IMR-90 (cell line): ENCODE measurements at regions not wholly inside any gene's neighbourhood (a gene's known extent, or its start where the extent isn't known, plus 50 kb on each side); places are given as distances from the start of the nearest gene placed in this dataset.

Experiments used
- ATAC-seq: fragments of 200-7000 bp; cut with Tn5 transposase; 2 replicates; pipeline ENCODE4 v1.9.1; 2020; ENCODE audit warnings: low read depth, mild to moderate bottlenecking, moderate library complexity
- BruUV-seq: library from RNA; stranded (reverse); fragments of 400-500 nt; replicated peaks from 2 replicates; lab custom pipeline; 2021; lab: Mats Ljungman, UMichigan
- CTCF ChIA-PET: fragments of 300-600 bp; formaldehyde crosslinking; extraction: SDS; loops from one replicate; lab custom pipeline; 2021; ENCODE audit warnings: antibody characterized with exemption; lab: Yijun Ruan, JAX
- POLR2A ChIA-PET: fragments of 300-600 bp; sonication (Branson Sonifier 250); formaldehyde crosslinking; loops from one replicate; lab custom pipeline; 2022; ENCODE audit warnings: antibody characterized with exemption; ENCODE audit not compliant: unreplicated experiment; lab: Charles Lee
- DNase-seq: peaks from one replicate; pipeline ENCODE4 v3.0.0; 2013
- H2AFZ ChIP-seq: replicated peaks from 2 replicates; pipeline ENCODE3; 2013; ENCODE audit warnings: low read length, mild to moderate bottlenecking; ENCODE audit not compliant: poor library complexity
- H2AK5ac ChIP-seq: 2 replicates; pipeline ENCODE4 v1.6.1; 2013; ENCODE audit warnings: low read depth, low read length, inconsistent platforms
- H2AK9ac ChIP-seq: replicated peaks from 2 replicates; pipeline ENCODE3; 2013; ENCODE audit warnings: mild to moderate bottlenecking, low read depth, low read length, moderate library complexity; ENCODE audit not compliant: poor library complexity
- H2BK120ac ChIP-seq: 2 replicates; pipeline ENCODE4 v1.6.1; 2013; ENCODE audit warnings: low read depth, low read length, inconsistent platforms
- H2BK15ac ChIP-seq: 3 replicates; pipeline ENCODE4 v1.6.1; 2013; ENCODE audit warnings: low read depth, low read length, inconsistent platforms
- H2BK20ac ChIP-seq: 2 replicates; pipeline ENCODE4 v1.6.1; 2013; ENCODE audit warnings: low read depth, mild to moderate bottlenecking, inconsistent platforms, low read length, moderate library complexity
- H2BK5ac ChIP-seq: 2 replicates; pipeline ENCODE4 v1.6.1; 2013; ENCODE audit warnings: mild to moderate bottlenecking, low read depth, low read length, inconsistent platforms; ENCODE audit not compliant: poor library complexity, severe bottlenecking
- H3K14ac ChIP-seq: replicated peaks from 2 replicates; pipeline ENCODE4 v1.6.1; 2013; ENCODE audit warnings: low read depth, low read length, inconsistent platforms
- H3K18ac ChIP-seq: 2 replicates; pipeline ENCODE4 v1.6.1; 2013; ENCODE audit warnings: low read depth, low read length, control low read depth
- H3K23ac ChIP-seq: 2 replicates; pipeline ENCODE4 v1.6.1; 2013; ENCODE audit warnings: low read depth, low read length, inconsistent platforms
- H3K27ac ChIP-seq: 2 replicates; pipeline ENCODE4 v1.5.1; 2013; ENCODE audit warnings: mild to moderate bottlenecking, control low read depth, low read length; ENCODE audit not compliant: insufficient read depth
- H3K27me3 ChIP-seq: 2 replicates; pipeline ENCODE4 v1.6.1; 2013; ENCODE audit warnings: low read length; ENCODE audit not compliant: control insufficient read depth, insufficient read depth
- H3K36me3 ChIP-seq: 2 replicates; pipeline ENCODE4 v1.6.1; 2013; ENCODE audit warnings: low read length, mixed read lengths; ENCODE audit not compliant: control insufficient read depth, insufficient read depth
- H3K4ac ChIP-seq: 2 replicates; pipeline ENCODE4 v1.6.1; 2013; ENCODE audit warnings: low read depth, low read length, inconsistent platforms
- H3K4me1 ChIP-seq: 2 replicates; pipeline ENCODE4 v1.6.1; 2013; ENCODE audit warnings: low read length, mixed read lengths; ENCODE audit not compliant: control insufficient read depth, insufficient read depth
- H3K4me2 ChIP-seq: 2 replicates; pipeline ENCODE4 v1.6.1; 2013; ENCODE audit warnings: low read depth, mild to moderate bottlenecking, control low read depth, low read length, moderate library complexity
- H3K4me3 ChIP-seq: 2 replicates; pipeline ENCODE4 v1.5.1; 2013; ENCODE audit warnings: low read depth, mild to moderate bottlenecking, control low read depth, low read length, moderate library complexity; ENCODE audit not compliant: insufficient read depth
- H3K56ac ChIP-seq: 2 replicates; pipeline ENCODE4 v1.6.1; 2013; ENCODE audit warnings: low read length, inconsistent platforms; ENCODE audit not compliant: insufficient read depth; ENCODE audit errors: extremely low read depth
- H3K79me1 ChIP-seq, 2 experiments: 2 replicates each; pipeline ENCODE4 v1.6.1; 2013; ENCODE audit warnings: low read length in 2 of 2, inconsistent platforms in 1 of 2, low read depth in 1 of 2
- H3K9ac ChIP-seq: 2 replicates; pipeline ENCODE4 v1.6.1; 2013; ENCODE audit warnings: low read depth, low read length, control low read depth
- H3K9me1 ChIP-seq: 2 replicates; pipeline ENCODE4 v1.6.1; 2013; ENCODE audit warnings: low read length, inconsistent platforms; ENCODE audit not compliant: insufficient read depth
- H3K9me3 ChIP-seq: 2 replicates; pipeline ENCODE4 v1.6.1; 2013; ENCODE audit warnings: low read length; ENCODE audit not compliant: control insufficient read depth, insufficient read depth
- H4K20me1 ChIP-seq: 2 replicates; pipeline ENCODE4 v1.6.1; 2013; ENCODE audit warnings: low read length, inconsistent platforms; ENCODE audit not compliant: insufficient read depth
- H4K5ac ChIP-seq: 2 replicates; pipeline ENCODE4 v1.6.1; 2013; ENCODE audit warnings: mild to moderate bottlenecking, low read depth, low read length, control low read depth
- H4K8ac ChIP-seq, 2 experiments: 2 replicates each; pipeline ENCODE4 v1.6.1; 2013; ENCODE audit warnings: low read depth in 2 of 2, low read length in 2 of 2, control low read depth in 1 of 2, inconsistent platforms in 1 of 2
- H4K91ac ChIP-seq: 2 replicates; pipeline ENCODE4 v1.6.1; 2013; ENCODE audit warnings: low read depth, low read length, inconsistent platforms; ENCODE audit not compliant: insufficient read depth
- BHLHE40 ChIP-seq: fragments of 150-350 bp; IDR thresholded peaks from 2 replicates; pipeline ENCODE4 v1.6.1; 2016; ENCODE audit warnings: mild to moderate bottlenecking, low read depth, low read length
- FOS ChIP-seq: fragments of 150-350 bp; IDR thresholded peaks from 2 replicates; pipeline ENCODE4 v1.6.1; 2016; ENCODE audit warnings: low read depth, low read length
- MAFK ChIP-seq: IDR thresholded peaks from 2 replicates; pipeline ENCODE4 v1.6.1; 2012; ENCODE audit warnings: low read depth, low read length, improper control_type of control experiment
- MAZ ChIP-seq: IDR thresholded peaks from 2 replicates; pipeline ENCODE4 v1.6.1; 2012; ENCODE audit warnings: low read depth, mild to moderate bottlenecking, low read length, improper control_type of control experiment, moderate library complexity, borderline replicate concordance
- NFE2L2 ChIP-seq: fragments of 150-350 bp; IDR thresholded peaks from 2 replicates; pipeline ENCODE4 v1.6.1; 2016; ENCODE audit warnings: low read depth, mild to moderate bottlenecking, low read length
- RAD21 ChIP-seq: IDR thresholded peaks from 2 replicates; pipeline ENCODE4 v1.6.1; 2012; ENCODE audit warnings: low read length, improper control_type of control experiment
- RFX5 ChIP-seq: IDR thresholded peaks from 2 replicates; pipeline ENCODE4 v1.8.0; 2012; ENCODE audit warnings: low read depth, mild to moderate bottlenecking, low read length, moderate library complexity
- SMC3 ChIP-seq: fragments of 150-350 bp; IDR thresholded peaks from 2 replicates; pipeline ENCODE4 v1.6.1; 2016; ENCODE audit warnings: low read depth, mild to moderate bottlenecking, antibody characterized with exemption, low read length, moderate library complexity
- whole genome bisulfite sequencing, 2 experiments: methylation state at CpG; one replicate each; pipeline versions ENCODE4 v1.1.5 to v1.1.7; 2013; ENCODE audit warnings: missing lambda C conversion rate in 2 of 2; ENCODE audit not compliant: insufficient read length in 1 of 2; ENCODE audit errors: extremely low coverage in 2 of 2; 5-methylcytosine and 5-hydroxymethylcytosine counted together
- dilution Hi-C: fragments of 300-500 bp; cut with HindIII; formaldehyde crosslinking; loops from one replicate; pipeline ENCODE4 v1.14.3; 2018; ENCODE audit warnings: low sequenced_read_pairs; ENCODE audit not compliant: unreplicated experiment
- in situ Hi-C: fragments of 300-500 bp; cut with MboI; formaldehyde crosslinking; loops from 3 replicates; pipeline ENCODE4 v1.14.3; 2019; ENCODE audit warnings: low sequenced_read_pairs, inconsistent platforms, mixed read lengths
- intact Hi-C: fragments of 100-400 bp; cut with micrococcal nuclease; formaldehyde crosslinking; loops from 2 replicates; pipeline ENCODE4 v1.10.0; 2022
- TF ChIP-seq, protein P1 (sequence below): fragments of 150-350 bp; IDR thresholded peaks from 2 replicates; pipeline ENCODE4 v1.6.1; 2016; ENCODE audit warnings: low read depth, mild to moderate bottlenecking, low read length, moderate library complexity, borderline replicate concordance

DNA sequence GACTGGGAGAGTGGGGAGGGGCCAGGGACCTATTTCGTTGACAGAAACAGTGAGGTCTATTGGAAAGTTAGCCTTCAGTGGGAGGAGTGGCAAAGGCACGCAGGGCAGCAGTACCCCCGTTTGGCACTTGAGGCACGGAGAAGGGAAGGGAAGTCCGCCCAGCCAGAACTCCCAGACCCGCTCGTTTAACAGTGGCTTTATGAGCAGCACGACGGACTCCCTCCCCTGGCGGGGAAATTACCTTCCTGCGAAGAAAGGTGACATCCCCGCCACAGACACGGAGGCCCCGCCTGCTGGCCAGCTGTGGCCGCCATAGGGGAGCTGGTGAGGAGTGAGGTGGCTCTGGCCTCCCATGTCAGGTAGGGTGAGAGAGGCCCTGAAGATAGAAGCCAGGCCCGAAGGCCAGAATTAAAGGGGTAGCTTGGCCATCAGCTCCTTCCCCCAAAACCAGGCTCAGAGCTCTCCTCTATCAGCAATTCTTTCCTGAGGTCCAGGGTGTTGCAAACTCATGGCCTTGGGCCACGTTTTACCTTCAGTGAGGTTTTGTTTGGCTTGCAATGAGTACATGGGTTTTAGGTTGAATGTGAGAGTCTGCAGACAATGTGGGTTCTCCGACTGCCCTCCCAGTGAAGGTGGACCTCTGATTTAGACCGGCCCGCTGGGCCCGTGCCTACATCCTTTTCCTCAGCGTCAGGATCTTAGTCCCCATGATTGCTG lies 123.7 kb downstream of the MRPL14 start:
- no peak overlapping the region; the same call in 1 of the 2 replicates for H3K56ac ChIP-seq
- CTCF ChIA-PET = no interaction called here
- H3K9me3 ChIP-seq = no peaks in the 10 kb centered on the region
- in situ Hi-C loops (no loop called here), intact Hi-C loops (no loop called here), dilution Hi-C loops (no loop called here)
- BruUV-seq = no TSS peak
- H3K27me3 ChIP-seq = no peaks in the 10 kb centered on the region
- no peak for TF ChIP-seq RAD21
- TF ChIP-seq MAZ = no peak
- TF ChIP-seq SMC3 = no peak
- no peak for TF ChIP-seq BHLHE40
- TF ChIP-seq NFE2L2 = no peak
- TF ChIP-seq, protein P1, sequence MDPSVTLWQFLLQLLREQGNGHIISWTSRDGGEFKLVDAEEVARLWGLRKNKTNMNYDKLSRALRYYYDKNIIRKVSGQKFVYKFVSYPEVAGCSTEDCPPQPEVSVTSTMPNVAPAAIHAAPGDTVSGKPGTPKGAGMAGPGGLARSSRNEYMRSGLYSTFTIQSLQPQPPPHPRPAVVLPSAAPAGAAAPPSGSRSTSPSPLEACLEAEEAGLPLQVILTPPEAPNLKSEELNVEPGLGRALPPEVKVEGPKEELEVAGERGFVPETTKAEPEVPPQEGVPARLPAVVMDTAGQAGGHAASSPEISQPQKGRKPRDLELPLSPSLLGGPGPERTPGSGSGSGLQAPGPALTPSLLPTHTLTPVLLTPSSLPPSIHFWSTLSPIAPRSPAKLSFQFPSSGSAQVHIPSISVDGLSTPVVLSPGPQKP = no peak
- TF ChIP-seq MAFK = no peak
- TF ChIP-seq FOS = no peak
- TF ChIP-seq RFX5 = no peak
- 87% methylated on average over 6 of the region's 22 CpGs; no CpG with 5 or more reads in 1 of the 2 experiments for WGBS, 2 experiments
- H4K5ac ChIP-seq = 0 out of 2 replicates have a peak overlapping the region, but pooled peaks have one; percentile 22
- ATAC-seq = no peak
- peak overlapping the region; percentile 67 for H2BK120ac ChIP-seq
- DNase-seq = no peak
- H3K4me2 ChIP-seq = no peak overlapping the region
- H3K36me3 ChIP-seq = no peaks in the 10 kb centered on the region
- peak overlapping the region; percentile 92 for H2BK20ac ChIP-seq
- no peaks in the 10 kb centered on the region for H3K79me1 ChIP-seq
- peak overlapping the region; percentile 99 for H2AK5ac ChIP-seq
- peak overlapping the region; percentile 95 for H3K4ac ChIP-seq
- H3K23ac ChIP-seq = 0 out of 2 replicates have a peak overlapping the region, but pooled peaks have one; percentile 19
- peak overlapping the region; percentile 89; the same call in 1 of the 2 replicates for H4K91ac ChIP-seq
- peaks cover 26% of the 10 kb centered on the region for H3K4me1 ChIP-seq
- H2BK5ac ChIP-seq = no peak overlapping the region
- peak overlapping the region; percentile 91; the same call in 2 of the 3 replicates for H2BK15ac ChIP-seq
- H2AK9ac ChIP-seq = peak overlapping the region; percentile 92
- peaks cover 5% of the 10 kb centered on the region for H3K9me1 ChIP-seq
- H3K18ac ChIP-seq = no peak overlapping the region; the same call in 1 of the 2 replicates
- H3K27ac ChIP-seq = no peak overlapping the region
- no peaks in the 10 kb centered on the region for H4K20me1 ChIP-seq
- no peak overlapping the region for H2AFZ ChIP-seq
- no peak overlapping the region for H3K4me3 ChIP-seq
- POLR2A ChIA-PET = no interaction called here
- H3K14ac ChIP-seq = no peak overlapping the region
- no peak overlapping the region for H3K9ac ChIP-seq
- H4K8ac ChIP-seq = peak overlapping the region; percentile 56 to 61; a peak in 3 of 4 replicates
